H9 (cell line): ENCODE measurements at regions not wholly inside any gene's neighbourhood (a gene's known extent, or its start where the extent isn't known, plus 50 kb on each side); places are given as distances from the start of the nearest gene placed in this dataset.

Experiments
- DNase-seq: peaks from one replicate; pipeline ENCODE4 v3.0.0-alpha.2; 2017
- H2AFZ ChIP-seq: one replicate; pipeline ENCODE4 v1.6.1; 2013; ENCODE audit warnings: mild to moderate bottlenecking, low read length, control low read depth, moderate library complexity
- H2AK5ac ChIP-seq: 2 replicates; pipeline ENCODE4 v1.6.1; 2013; ENCODE audit warnings: low read length, control low read depth, mixed read lengths; ENCODE audit not compliant: insufficient read length
- H2BK120ac ChIP-seq: one replicate; pipeline ENCODE4 v1.6.1; 2013; ENCODE audit warnings: low read depth, mild to moderate bottlenecking, low read length, control low read depth, inconsistent platforms; ENCODE audit not compliant: poor library complexity, severe bottlenecking
- H2BK12ac ChIP-seq: 2 replicates; pipeline ENCODE4 v1.6.1; 2013; ENCODE audit warnings: low read length, control low read depth, mixed read lengths, low read depth; ENCODE audit not compliant: insufficient read length
- H2BK15ac ChIP-seq: 2 replicates; pipeline ENCODE4 v1.6.1; 2013; ENCODE audit warnings: low read depth, low read length, control low read depth
- H2BK20ac ChIP-seq: one replicate; pipeline ENCODE4 v1.6.1; 2013; ENCODE audit warnings: low read depth, mild to moderate bottlenecking, low read length, control low read depth, inconsistent platforms; ENCODE audit not compliant: poor library complexity, severe bottlenecking
- H2BK5ac ChIP-seq: 2 replicates; pipeline ENCODE4 v1.6.1; 2013; ENCODE audit warnings: low read length, control low read depth, mixed read lengths; ENCODE audit not compliant: insufficient read length
- H3K14ac ChIP-seq: 2 replicates; pipeline ENCODE4 v1.6.1; 2013; ENCODE audit warnings: low read length, control low read depth; ENCODE audit not compliant: insufficient read depth
- H3K18ac ChIP-seq: 2 replicates; pipeline ENCODE4 v1.6.1; 2013; ENCODE audit warnings: low read depth, mild to moderate bottlenecking, mixed read lengths, low read length, control low read depth; ENCODE audit not compliant: insufficient read length
- H3K23ac ChIP-seq: 2 replicates; pipeline ENCODE4 v1.6.1; 2013; ENCODE audit warnings: low read length, control low read depth, mixed read lengths, low read depth; ENCODE audit not compliant: insufficient read length
- H3K23me2 ChIP-seq: 2 replicates; pipeline ENCODE4 v1.6.1; 2013; ENCODE audit warnings: low read depth, mild to moderate bottlenecking, mixed read lengths, low read length, control low read depth; ENCODE audit not compliant: insufficient read length, poor library complexity, severe bottlenecking
- H3K27ac ChIP-seq: 2 replicates; pipeline ENCODE4 v1.5.1; 2013; ENCODE audit warnings: low read length, control low read depth, mixed read lengths, low read depth; ENCODE audit not compliant: insufficient read length
- H3K27me3 ChIP-seq: 2 replicates; pipeline ENCODE4 v1.6.1; 2013; ENCODE audit warnings: low read length, control low read depth, inconsistent platforms; ENCODE audit not compliant: insufficient read depth
- H3K4ac ChIP-seq: 2 replicates; pipeline ENCODE4 v1.6.1; 2013; ENCODE audit warnings: low read depth, mild to moderate bottlenecking, control low read depth, inconsistent platforms, low read length, moderate library complexity
- H3K4me1 ChIP-seq: 2 replicates; pipeline ENCODE4 v1.6.1; 2013; ENCODE audit warnings: low read length, control low read depth, inconsistent platforms; ENCODE audit not compliant: insufficient read depth
- H3K4me2 ChIP-seq: 2 replicates; pipeline ENCODE4 v1.6.1; 2013; ENCODE audit warnings: low read length, control low read depth, mixed read lengths; ENCODE audit not compliant: insufficient read length, insufficient read depth
- H3K56ac ChIP-seq: 2 replicates; pipeline ENCODE4 v1.6.1; 2013; ENCODE audit warnings: low read depth, mild to moderate bottlenecking, mixed read lengths, low read length, control low read depth; ENCODE audit not compliant: insufficient read length
- H3K79me1 ChIP-seq: 2 replicates; pipeline ENCODE4 v1.6.1; 2013; ENCODE audit warnings: low read depth, mild to moderate bottlenecking, moderate library complexity, low read length, control low read depth, inconsistent platforms; ENCODE audit not compliant: insufficient read depth, poor library complexity, severe bottlenecking
- H3K79me2 ChIP-seq: 2 replicates; pipeline ENCODE4 v1.6.1; 2013; ENCODE audit warnings: low read length, control low read depth, inconsistent platforms; ENCODE audit not compliant: insufficient read depth
- H3K9ac ChIP-seq: 2 replicates; pipeline ENCODE4 v1.6.1; 2013; ENCODE audit warnings: low read length, control low read depth, mixed read lengths; ENCODE audit not compliant: insufficient read length; ENCODE audit errors: extremely low read depth
- H3K9me3 ChIP-seq: one replicate; pipeline ENCODE4 v1.6.1; 2013; ENCODE audit warnings: low read depth, low read length, inconsistent platforms; ENCODE audit not compliant: control insufficient read depth
- H3T11ph ChIP-seq: one replicate; pipeline ENCODE4 v1.6.1; 2013; ENCODE audit warnings: mild to moderate bottlenecking, low read length, control low read depth, inconsistent platforms
- H4K20me1 ChIP-seq: one replicate; pipeline ENCODE4 v1.6.1; 2013; ENCODE audit not compliant: control insufficient read depth, insufficient read length, insufficient read depth
- H4K5ac ChIP-seq: 2 replicates; pipeline ENCODE4 v1.6.1; 2013; ENCODE audit warnings: low read depth, mild to moderate bottlenecking, mixed read lengths, low read length, control low read depth; ENCODE audit not compliant: insufficient read length
- H4K8ac ChIP-seq: replicated peaks from 2 replicates; pipeline ENCODE4 v1.6.1; 2013; ENCODE audit warnings: low read length, control low read depth, mixed read lengths, low read depth; ENCODE audit not compliant: insufficient read length
- H4K91ac ChIP-seq: 2 replicates; pipeline ENCODE4 v1.6.1; 2013; ENCODE audit warnings: low read depth, mild to moderate bottlenecking, moderate library complexity, mixed read lengths, low read length, control low read depth; ENCODE audit not compliant: insufficient read length
- H3K27ac Mint-ChIP-seq, 3 experiments: 2 replicates in 2 of 3; 3 replicates in 1 of 3; pipeline ENCODE4 v1.8.0; 2020 to 2021; ENCODE audit warnings: mixed read lengths in 3 of 3, mild to moderate bottlenecking in 1 of 3, moderate library complexity in 1 of 3
- H3K27me3 Mint-ChIP-seq: 2 replicates; pipeline ENCODE4 v1.8.0; 2021; ENCODE audit warnings: low read depth, mild to moderate bottlenecking, moderate library complexity, mixed read lengths
- H3K36me3 Mint-ChIP-seq, 3 experiments: 2 replicates in 2 of 3; 3 replicates in 1 of 3; pipeline ENCODE4 v1.8.0; 2020 to 2021; ENCODE audit warnings: low read depth in 3 of 3, mixed read lengths in 3 of 3; ENCODE audit not compliant: insufficient read depth in 1 of 3
- H3K4me1 Mint-ChIP-seq, 2 experiments: 2 replicates each; pipeline ENCODE4 v1.8.0; 2020; ENCODE audit warnings: mixed read lengths in 2 of 2
- H3K4me3 Mint-ChIP-seq, 2 experiments: 2 replicates in 1 of 2; 3 replicates in 1 of 2; pipeline ENCODE4 v1.8.0; 2020 to 2021; ENCODE audit warnings: mild to moderate bottlenecking in 2 of 2, mixed read lengths in 2 of 2, moderate library complexity in 1 of 2
- H3K9me3 Mint-ChIP-seq, 2 experiments: 2 replicates in 1 of 2; 3 replicates in 1 of 2; pipeline ENCODE4 v1.8.0; 2020; ENCODE audit warnings: mild to moderate bottlenecking in 2 of 2, mixed read lengths in 2 of 2, moderate library complexity in 1 of 2
- CTCF ChIP-seq: fragments of 200-600 bp; sonication (generic); conservative IDR thresholded peaks from 3 replicates; pipeline ENCODE4 v1.8.0; 2021; ENCODE audit warnings: antibody characterized with exemption, mild to moderate bottlenecking
- WGBS: extraction: QIAGEN DNeasy Blood & Tissue Kit; methylation state at CpG from one replicate; pipeline ENCODE4 v1.1.7; 2013; ENCODE audit warnings: missing lambda C conversion rate, low lambda C conversion rate, mixed read lengths; ENCODE audit not compliant: insufficient read length; ENCODE audit errors: extremely low coverage; 5-methylcytosine and 5-hydroxymethylcytosine counted together

DNA sequence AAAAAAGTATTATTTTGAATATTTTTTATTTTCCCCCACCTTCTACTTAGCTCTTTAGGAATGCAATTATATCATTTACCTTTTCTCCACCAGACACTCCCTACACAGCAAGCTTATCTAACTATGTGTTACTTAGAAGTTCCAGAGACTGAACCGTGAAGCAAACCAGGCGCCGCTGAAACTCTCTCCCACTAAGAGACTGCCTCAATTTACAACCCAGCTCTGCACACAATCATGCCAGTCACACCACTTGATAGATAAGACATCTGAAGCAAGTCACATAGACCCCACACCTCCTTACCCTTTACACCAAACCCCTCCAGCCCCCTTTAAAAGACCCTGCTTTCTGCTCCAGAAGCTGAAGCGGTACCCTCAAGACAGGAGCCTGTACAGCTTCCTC lies 245.5 kb downstream of the S1PR1 start:
- no peaks in the 10 kb centered on the region; the same call in 1 of the 2 replicates for H3K27me3 Mint-ChIP-seq
- Histone ChIP-seq H3T11ph (no peak overlapping the region), H4K91ac (no peak overlapping the region), H2BK12ac (no peak overlapping the region), H2AFZ (no peak overlapping the region), H3K4me1 (no peaks in the 10 kb centered on the region), H3K9me3 (no peaks in the 10 kb centered on the region), H3K18ac (no peak overlapping the region), H3K79me2 (no peaks in the 10 kb centered on the region), H4K20me1 (no peaks in the 10 kb centered on the region), H2BK20ac (no peak overlapping the region), H3K14ac (no peak overlapping the region), H3K56ac (no peak overlapping the region), H2BK15ac (no peak overlapping the region), H3K4ac (no peak overlapping the region), H3K23ac (no peak overlapping the region), H2AK5ac (no peak overlapping the region), H3K79me1 (no peaks in the 10 kb centered on the region), H2BK5ac (no peak overlapping the region), H3K9ac (no peak overlapping the region), H3K27me3 (no peaks in the 10 kb centered on the region), H3K4me2 (no peak overlapping the region), H4K8ac (no peak overlapping the region), H4K5ac (no peak overlapping the region), H2BK120ac (no peak overlapping the region), H3K23me2 (no peaks in the 10 kb centered on the region), H3K27ac (no peak overlapping the region)
- H3K36me3 Mint-ChIP-seq: no peaks in the 10 kb centered on the region
- H3K27ac Mint-ChIP-seq: no peak overlapping the region
- H3K4me3 Mint-ChIP-seq: no peak overlapping the region
- peaks cover 7 to 15% of the 10 kb centered on the region in 2 experiments; a peak in 3 of 4 replicates for H3K4me1 Mint-ChIP-seq
- no peaks in the 10 kb centered on the region for H3K9me3 Mint-ChIP-seq
- DNase-seq: no peak
- no CpG with 5 or more reads among the region's 4 CpGs for WGBS
- no peak for TF ChIP-seq CTCF
